Natural killer cell (primary cell): ENCODE measurements at regions not wholly inside any gene's neighbourhood (a gene's known extent, or its start where the extent isn't known, plus 50 kb on each side); places are given as distances from the start of the nearest gene placed in this dataset.

ENCODE experiments used
- ATAC-seq, 3 donors: fragments of 150-1000 bp in 2 of 3; fragments of 200-7000 bp in 1 of 3; cut with Tn5 transposase; 1 replicate in 1 of 3; 2 replicates in 2 of 3; pipeline ENCODE4 v1.10.0; 2021; ENCODE audit warnings: mild to moderate bottlenecking in 2 of 3, moderate library complexity in 2 of 3
- DNase-seq, 2 donors: peaks; one replicate each; pipeline versions ENCODE4 v3.0.0 to v3.0.0-alpha.2; 2013 to 2021; ENCODE audit warnings: mixed read lengths in 1 of 2
- H3K27ac ChIP-seq: one replicate; pipeline ENCODE4 v1.5.1; 2013; ENCODE audit warnings: mild to moderate bottlenecking, low read length
- H3K27me3 ChIP-seq: one replicate; pipeline ENCODE4 v1.6.1; 2013; ENCODE audit warnings: low read length; ENCODE audit not compliant: control insufficient read depth, insufficient read depth
- H3K36me3 ChIP-seq: one replicate; pipeline ENCODE4 v1.6.1; 2013; ENCODE audit warnings: low read length; ENCODE audit not compliant: control insufficient read depth, insufficient read depth
- H3K4me1 ChIP-seq: one replicate; pipeline ENCODE4 v1.6.1; 2013; ENCODE audit warnings: low read length; ENCODE audit not compliant: control insufficient read depth, insufficient read depth
- H3K4me3 ChIP-seq: one replicate; pipeline ENCODE4 v1.5.1; 2013; ENCODE audit warnings: low read length
- H3K9me3 ChIP-seq: one replicate; pipeline ENCODE4 v1.6.1; 2013; ENCODE audit warnings: low read length; ENCODE audit not compliant: control insufficient read depth, insufficient read depth
- H3K27ac Mint-ChIP-seq, 2 donors: one replicate each; pipeline ENCODE4 v1.8.0; 2022; ENCODE audit warnings: mild to moderate bottlenecking in 2 of 2, mixed read lengths in 2 of 2, moderate library complexity in 1 of 2
- H3K27me3 Mint-ChIP-seq, 2 donors: one replicate each; pipeline ENCODE4 v1.8.0; 2022; ENCODE audit warnings: low read depth in 2 of 2, mixed read lengths in 2 of 2
- H3K36me3 Mint-ChIP-seq: one replicate; pipeline ENCODE4 v1.8.0; 2022; ENCODE audit warnings: mixed read lengths
- H3K4me1 Mint-ChIP-seq, 2 donors: one replicate each; pipeline ENCODE4 v1.8.0; 2022; ENCODE audit warnings: mixed read lengths in 2 of 2
- H3K4me3 Mint-ChIP-seq: one replicate; pipeline ENCODE4 v1.8.0; 2022; ENCODE audit warnings: mild to moderate bottlenecking, moderate library complexity, mixed read lengths
- H3K9me3 Mint-ChIP-seq, 2 donors: one replicate each; pipeline ENCODE4 v1.8.0; 2022; ENCODE audit warnings: mixed read lengths in 2 of 2
- CTCF ChIP-seq: fragments of 200-600 bp; IDR thresholded peaks from one replicate; pipeline ENCODE4 v1.8.0; 2022; ENCODE audit warnings: antibody characterized with exemption
- WGBS: methylation state at CpG from one replicate; pipeline ENCODE4 v1.1.7; 2013; ENCODE audit warnings: missing lambda C conversion rate; ENCODE audit not compliant: insufficient coverage; 5-methylcytosine and 5-hydroxymethylcytosine counted together
- intact Hi-C: fragments of 100-400 bp; cut with micrococcal nuclease; formaldehyde crosslinking; loops from one replicate; pipeline ENCODE4 v1.14.2; 2022

GRCh38 chr1:98546319-98546718 is 115.2 kb upstream of the SNX7 start:
- Mint-ChIP-seq H3K36me3 (no peaks in the 10 kb centered on the region), H3K4me1 (no peaks in the 10 kb centered on the region), H3K4me3 (no peak overlapping the region), H3K27me3 (no peaks in the 10 kb centered on the region), H3K9me3 (peaks cover 3% of the 10 kb centered on the region in 2 donors), H3K27ac (no peak overlapping the region)
- Histone ChIP-seq H3K27me3 (no peaks in the 10 kb centered on the region), H3K4me3 (no peak overlapping the region), H3K4me1 (no peaks in the 10 kb centered on the region), H3K9me3 (no peaks in the 10 kb centered on the region), H3K27ac (no peak overlapping the region), H3K36me3 (no peaks in the 10 kb centered on the region)
- DNase-seq (no peak), ATAC-seq (no peak)
- no peak for TF ChIP-seq CTCF
- intact Hi-C loops = no loop called here

GRCh38 chr1:98538106-98538505 is 123.4 kb upstream of the SNX7 start:
- ATAC-seq (no peak), DNase-seq (no peak)
- H3K4me3 Mint-ChIP-seq = no peak overlapping the region
- Histone ChIP-seq H3K27me3 (no peaks in the 10 kb centered on the region), H3K4me3 (no peak overlapping the region), H3K9me3 (no peaks in the 10 kb centered on the region), H3K36me3 (no peaks in the 10 kb centered on the region), H3K27ac (no peak overlapping the region), H3K4me1 (no peaks in the 10 kb centered on the region)
- peaks cover 0 to 2% of the 10 kb centered on the region in 2 donors for H3K27me3 Mint-ChIP-seq
- no peaks in the 10 kb centered on the region for H3K4me1 Mint-ChIP-seq
- WGBS = 60% methylated on average over 1 of the region's 3 CpGs
- TF ChIP-seq CTCF = no peak
- peaks cover 3 to 17% of the 10 kb centered on the region in 2 donors for H3K9me3 Mint-ChIP-seq
- intact Hi-C loops = no loop called here
- H3K27ac Mint-ChIP-seq = no peak overlapping the region
- no peaks in the 10 kb centered on the region for H3K36me3 Mint-ChIP-seq

- Mint-ChIP-seq H3K9me3 (peaks cover 12 to 14% of the 10 kb centered on the region in 2 donors), H3K4me1 (no peaks in the 10 kb centered on the region), H3K27ac (no peak overlapping the region), H3K36me3 (no peaks in the 10 kb centered on the region), H3K27me3 (no peaks in the 10 kb centered on the region), H3K4me3 (no peak overlapping the region)
- no peaks in the 10 kb centered on the region for H3K36me3 ChIP-seq
- intact Hi-C loops = no loop called here
- no peak overlapping the region for H3K4me3 ChIP-seq
- H3K27me3 ChIP-seq = no peaks in the 10 kb centered on the region
- no peak for DNase-seq
- no peaks in the 10 kb centered on the region for H3K9me3 ChIP-seq
- no peak for ATAC-seq
- no peaks in the 10 kb centered on the region for H3K4me1 ChIP-seq
- 59% methylated on average over 3 of the region's 4 CpGs for WGBS
- TF ChIP-seq CTCF = no peak
- H3K27ac ChIP-seq = no peak overlapping the region
These were observed 138.3 kb upstream of the SNX7 start for GRCh38 chr1:98523256-98523655.

GRCh38 chr1:98516306-98516705 is 145.2 kb upstream of the SNX7 start:
- WGBS = 71% methylated on average over 2 of the region's 2 CpGs
- Histone ChIP-seq H3K27me3 (no peaks in the 10 kb centered on the region), H3K9me3 (peaks cover 6% of the 10 kb centered on the region), H3K27ac (no peak overlapping the region), H3K4me1 (no peaks in the 10 kb centered on the region), H3K36me3 (no peaks in the 10 kb centered on the region), H3K4me3 (no peak overlapping the region)
- Mint-ChIP-seq H3K27ac (no peak overlapping the region), H3K9me3 (peaks cover 13 to 18% of the 10 kb centered on the region in 2 donors), H3K4me1 (no peaks in the 10 kb centered on the region), H3K4me3 (no peak overlapping the region), H3K27me3 (no peaks in the 10 kb centered on the region), H3K36me3 (no peaks in the 10 kb centered on the region)
- no peak for ATAC-seq
- TF ChIP-seq CTCF = no peak
- no peak for DNase-seq
- intact Hi-C loops = no loop called here
